Endothelial cell (in vitro differentiated cells): ENCODE measurements at regions not wholly inside any gene's neighbourhood (a gene's known extent, or its start where the extent isn't known, plus 50 kb on each side); places are given as distances from the start of the nearest gene placed in this dataset.

Experiments
- DNase-seq: peaks from one replicate; pipeline ENCODE4 v3.0.0; 2021; ENCODE audit warnings: low spot score
- H3K27ac Mint-ChIP-seq: one replicate; pipeline ENCODE4 v1.8.0; 2021; ENCODE audit warnings: mixed read lengths, inconsistent platforms; ENCODE audit not compliant: unreplicated experiment
- H3K27me3 Mint-ChIP-seq: one replicate; pipeline ENCODE4 v1.8.0; 2021; ENCODE audit warnings: mild to moderate bottlenecking, moderate library complexity, mixed read lengths, inconsistent platforms; ENCODE audit not compliant: unreplicated experiment
- H3K36me3 Mint-ChIP-seq: one replicate; pipeline ENCODE4 v1.8.0; 2021; ENCODE audit warnings: mild to moderate bottlenecking, low read depth, mixed read lengths, inconsistent platforms; ENCODE audit not compliant: unreplicated experiment
- H3K4me1 Mint-ChIP-seq: one replicate; pipeline ENCODE4 v1.8.0; 2021; ENCODE audit warnings: mild to moderate bottlenecking, mixed read lengths, inconsistent platforms; ENCODE audit not compliant: unreplicated experiment
- H3K4me3 Mint-ChIP-seq: one replicate; pipeline ENCODE4 v1.8.0; 2021; ENCODE audit warnings: mild to moderate bottlenecking, mixed read lengths, inconsistent platforms; ENCODE audit not compliant: unreplicated experiment
- H3K9me3 Mint-ChIP-seq: one replicate; pipeline ENCODE4 v1.8.0; 2021; ENCODE audit warnings: mixed read lengths, inconsistent platforms; ENCODE audit not compliant: unreplicated experiment
- TF ChIP-seq, protein P1 (sequence below): fragments of 200-600 bp; sonication (generic); IDR thresholded peaks from one replicate; pipeline ENCODE4 v1.5.0; 2021; ENCODE audit warnings: antibody characterized with exemption; ENCODE audit not compliant: unreplicated experiment

DNA sequence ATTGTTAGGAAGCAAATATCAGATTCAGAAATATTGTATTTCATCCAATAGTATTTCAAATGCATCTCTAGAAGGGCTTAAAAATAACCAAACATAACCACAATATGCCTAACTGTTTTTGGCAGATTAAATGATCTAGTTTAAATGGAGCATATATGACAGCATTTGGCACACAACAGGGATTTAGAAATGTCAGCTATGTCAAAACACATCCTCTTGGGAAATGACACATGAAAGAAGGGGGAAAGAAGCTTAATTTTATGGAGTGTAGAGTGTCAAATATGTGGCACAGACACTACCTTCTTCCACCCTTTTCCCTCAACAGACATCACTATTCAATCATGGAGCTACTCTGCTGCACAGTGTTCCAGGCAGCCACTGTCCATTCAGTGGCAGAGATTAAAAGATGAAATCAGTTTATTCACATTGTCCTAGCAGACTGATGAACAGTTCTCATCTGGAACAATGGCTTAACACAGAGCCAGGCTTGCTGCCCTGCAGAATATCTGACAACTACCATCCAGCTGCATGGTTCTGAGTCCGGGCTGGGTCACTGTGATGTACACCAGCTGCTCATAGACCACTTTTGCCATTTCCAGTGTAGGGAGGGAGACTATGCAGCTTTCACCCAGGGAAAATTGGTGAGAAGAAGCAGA lies 349.8 kb downstream of the DHX35 start:
- H3K27ac Mint-ChIP-seq: no peak overlapping the region
- H3K36me3 Mint-ChIP-seq: no peaks in the 10 kb centered on the region
- TF ChIP-seq, protein P1, sequence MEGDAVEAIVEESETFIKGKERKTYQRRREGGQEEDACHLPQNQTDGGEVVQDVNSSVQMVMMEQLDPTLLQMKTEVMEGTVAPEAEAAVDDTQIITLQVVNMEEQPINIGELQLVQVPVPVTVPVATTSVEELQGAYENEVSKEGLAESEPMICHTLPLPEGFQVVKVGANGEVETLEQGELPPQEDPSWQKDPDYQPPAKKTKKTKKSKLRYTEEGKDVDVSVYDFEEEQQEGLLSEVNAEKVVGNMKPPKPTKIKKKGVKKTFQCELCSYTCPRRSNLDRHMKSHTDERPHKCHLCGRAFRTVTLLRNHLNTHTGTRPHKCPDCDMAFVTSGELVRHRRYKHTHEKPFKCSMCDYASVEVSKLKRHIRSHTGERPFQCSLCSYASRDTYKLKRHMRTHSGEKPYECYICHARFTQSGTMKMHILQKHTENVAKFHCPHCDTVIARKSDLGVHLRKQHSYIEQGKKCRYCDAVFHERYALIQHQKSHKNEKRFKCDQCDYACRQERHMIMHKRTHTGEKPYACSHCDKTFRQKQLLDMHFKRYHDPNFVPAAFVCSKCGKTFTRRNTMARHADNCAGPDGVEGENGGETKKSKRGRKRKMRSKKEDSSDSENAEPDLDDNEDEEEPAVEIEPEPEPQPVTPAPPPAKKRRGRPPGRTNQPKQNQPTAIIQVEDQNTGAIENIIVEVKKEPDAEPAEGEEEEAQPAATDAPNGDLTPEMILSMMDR: no peak
- no peaks in the 10 kb centered on the region for H3K4me1 Mint-ChIP-seq
- no peak overlapping the region for H3K4me3 Mint-ChIP-seq
- peaks cover 5% of the 10 kb centered on the region for H3K27me3 Mint-ChIP-seq
- no peak for DNase-seq
- H3K9me3 Mint-ChIP-seq: no peaks in the 10 kb centered on the region

DNA sequence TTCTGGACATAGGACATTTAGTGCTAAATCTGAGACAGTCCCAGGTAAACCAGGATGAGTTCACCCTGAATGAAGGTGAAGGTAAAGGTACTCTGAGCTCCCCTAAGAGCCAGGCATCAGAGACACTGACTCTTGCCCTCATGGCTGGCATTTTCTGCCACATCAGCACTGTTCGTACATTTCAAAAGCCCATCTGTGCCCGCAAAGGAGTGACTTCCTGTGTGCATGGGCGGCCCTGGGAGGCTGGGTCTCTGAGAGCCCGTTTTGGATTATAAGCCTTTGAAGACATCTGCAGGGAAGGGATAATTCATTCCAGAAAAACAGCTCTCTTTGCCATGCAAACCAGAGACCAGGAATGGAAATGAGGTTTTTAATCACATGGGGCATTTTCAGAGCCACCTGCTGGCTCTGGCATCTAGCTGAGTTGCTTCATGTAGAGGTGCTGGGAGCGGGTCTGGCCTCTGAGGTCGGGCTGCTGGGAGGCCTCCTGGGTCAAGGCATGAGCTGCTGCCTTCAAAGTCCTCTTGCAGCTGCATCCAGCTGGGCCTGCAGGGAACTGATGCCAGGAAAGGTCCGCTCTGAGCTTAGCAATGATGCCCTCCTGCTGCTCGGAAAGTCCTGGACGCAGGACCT lies 348.3 kb downstream of the DHX35 start:
- H3K36me3 Mint-ChIP-seq: no peaks in the 10 kb centered on the region
- H3K4me1 Mint-ChIP-seq: no peaks in the 10 kb centered on the region
- TF ChIP-seq, protein P1: no peak
- H3K27me3 Mint-ChIP-seq: peaks cover 5% of the 10 kb centered on the region
- no peaks in the 10 kb centered on the region for H3K9me3 Mint-ChIP-seq
- DNase-seq: no peak
- no peak overlapping the region for H3K27ac Mint-ChIP-seq
- no peak overlapping the region for H3K4me3 Mint-ChIP-seq

DNA sequence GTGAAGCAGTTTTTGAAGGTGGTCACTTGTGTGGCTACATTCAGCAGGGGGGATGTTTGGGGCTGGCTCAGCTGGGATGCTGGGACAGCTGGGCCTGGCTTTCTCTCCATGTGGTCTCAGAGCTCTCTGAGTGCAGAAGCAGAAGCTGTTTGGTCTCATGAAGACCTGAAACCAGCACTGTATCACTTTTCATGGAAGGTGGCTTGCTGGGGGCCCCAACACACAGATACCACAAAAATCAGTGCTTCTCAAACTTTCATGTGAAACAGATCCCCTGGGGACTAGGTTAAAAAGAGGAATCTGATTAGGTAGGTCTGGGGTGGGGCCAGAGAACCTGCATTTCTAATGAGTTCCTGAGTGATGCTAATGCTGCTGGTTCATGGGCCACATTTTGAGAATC lies 347.3 kb downstream of the DHX35 start:
- Mint-ChIP-seq H3K27me3 (peaks cover 6% of the 10 kb centered on the region), H3K36me3 (no peaks in the 10 kb centered on the region), H3K27ac (no peak overlapping the region), H3K4me1 (no peaks in the 10 kb centered on the region), H3K4me3 (no peak overlapping the region), H3K9me3 (no peaks in the 10 kb centered on the region)
- DNase-seq: no peak
- TF ChIP-seq, protein P1: no peak

DNA sequence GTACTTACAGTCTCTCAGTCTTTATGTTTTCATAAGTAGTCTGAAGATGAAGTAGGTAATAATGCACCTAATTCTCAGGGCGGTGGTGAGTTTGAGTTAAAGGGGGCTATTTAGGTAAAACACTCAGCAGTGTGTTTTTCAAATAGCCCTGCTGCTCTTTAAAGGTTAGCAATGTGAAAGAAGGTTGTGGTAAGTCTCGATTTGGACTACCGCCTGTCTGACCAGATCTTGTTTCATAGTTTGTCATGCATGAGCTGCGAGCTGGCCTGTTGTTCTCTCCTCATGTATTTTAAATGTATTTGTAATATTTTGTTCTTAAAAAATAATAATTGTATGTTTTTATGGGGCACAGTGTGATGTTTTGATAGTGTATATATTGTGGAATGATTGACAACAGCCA lies 340.2 kb downstream of the DHX35 start:
- no peaks in the 10 kb centered on the region for H3K36me3 Mint-ChIP-seq
- TF ChIP-seq, protein P1: no peak
- no peak for DNase-seq

DNA sequence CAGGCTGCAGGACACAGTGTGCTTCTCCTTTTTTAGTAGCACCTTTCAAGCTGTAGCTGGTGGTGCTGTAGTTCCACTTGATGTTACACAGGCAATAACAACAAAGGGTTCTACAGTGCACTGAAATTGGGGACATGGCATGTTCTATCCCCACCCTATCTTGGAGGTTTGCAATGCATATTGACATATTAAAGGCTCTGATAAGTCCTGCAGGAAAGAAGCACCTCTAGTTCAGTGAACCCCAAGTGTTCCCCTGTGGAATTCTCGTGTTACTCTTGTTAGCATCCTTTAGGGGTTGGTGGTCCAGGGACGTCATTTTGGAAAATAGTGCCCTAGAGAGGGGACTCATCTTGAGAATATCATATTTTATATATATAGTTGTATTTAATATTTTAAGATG lies 337.6 kb downstream of the DHX35 start:
- Mint-ChIP-seq H3K4me3 (no peak overlapping the region), H3K36me3 (no peaks in the 10 kb centered on the region), H3K4me1 (peaks cover under 1% of the 10 kb centered on the region), H3K9me3 (no peaks in the 10 kb centered on the region), H3K27me3 (peaks cover 1% of the 10 kb centered on the region), H3K27ac (no peak overlapping the region)
- DNase-seq: no peak
- TF ChIP-seq, protein P1: no peak

More for the DNA sequence above, 340.2 kb downstream of the DHX35 start:
- H3K9me3 Mint-ChIP-seq: no peaks in the 10 kb centered on the region
- peaks cover 3% of the 10 kb centered on the region for H3K27me3 Mint-ChIP-seq
- H3K4me1 Mint-ChIP-seq: no peaks in the 10 kb centered on the region
- no peak overlapping the region for H3K4me3 Mint-ChIP-seq
- H3K27ac Mint-ChIP-seq: no peak overlapping the region
